Tibial nerve (tissue), 3 donors: ENCODE measurements at regions not wholly inside any gene's neighbourhood (a gene's known extent, or its start where the extent isn't known, plus 50 kb on each side); places are given as distances from the start of the nearest gene placed in this dataset.

ENCODE experiments used
- CTCF ChIP-seq, 5 experiments: fragments of 200-600 bp in 3 of 5; fragments of 450-650 bp in 2 of 5; sonication (generic) in 3 of 5; IDR thresholded peaks; one replicate each; pipeline ENCODE4 v1.5.1; 2016 to 2019; ENCODE audit warnings: antibody characterized with exemption in 5 of 5, mild to moderate bottlenecking in 3 of 5, moderate library complexity in 2 of 5
- POLR2A ChIP-seq, 2 donors: fragments of 450-650 bp; IDR thresholded peaks; one replicate each; pipeline ENCODE4 v1.6.1; 2017; ENCODE audit warnings: antibody characterized with exemption in 2 of 2, mild to moderate bottlenecking in 2 of 2, moderate library complexity in 2 of 2

- no peak for TF ChIP-seq POLR2A (IDR thresholded peaks at IDR 0.05)
- TF ChIP-seq CTCF (IDR thresholded peaks at IDR 0.05), result no peak
These were observed 197.7 kb upstream of the CTNNB1 start for GRCh38 chr3:41001556-41001955.
